H1 (cell line): ENCODE measurements at regions not wholly inside any gene's neighbourhood (a gene's known extent, or its start where the extent isn't known, plus 50 kb on each side); places are given as distances from the start of the nearest gene placed in this dataset.

Source experiments
- CTCF ChIA-PET: fragments of 300-600 bp; sonication (Branson Sonifier 250); formaldehyde crosslinking; loops from one replicate; lab custom pipeline; 2021; ENCODE audit not compliant: partially characterized antibody; lab: Charles Lee
- POLR2A ChIA-PET: fragments of 300-600 bp; sonication (Branson Sonifier 250); formaldehyde crosslinking; loops from one replicate; lab custom pipeline; 2021; ENCODE audit warnings: inconsistent platforms; ENCODE audit not compliant: partially characterized antibody; lab: Charles Lee
- DNase-seq, 2 experiments: peaks; one replicate each; pipeline versions ENCODE4 v3.0.0 to v3.0.0-alpha.2; 2010 to 2022; ENCODE audit warnings: low spot score in 2 of 2, low read depth in 1 of 2, mixed read lengths in 1 of 2
- FAIRE-seq: peaks from 2 replicates; lab custom pipeline; 2011; peaks lifted over from hg19 to GRCh38; lab: Jason Lieb, UNC
- H2AFZ ChIP-seq: 2 replicates; pipeline ENCODE4 v1.8.1; 2012; ENCODE audit warnings: low read length, inconsistent platforms
- H2AK5ac ChIP-seq: 2 replicates; pipeline ENCODE4 v1.6.1; 2013; ENCODE audit warnings: low read depth, low read length
- H2BK120ac ChIP-seq: replicated peaks from 2 replicates; pipeline ENCODE3; 2013; ENCODE audit warnings: low read depth, low read length, inconsistent platforms
- H2BK12ac ChIP-seq: 2 replicates; pipeline ENCODE4 v1.6.1; 2013; ENCODE audit warnings: low read depth, low read length
- H2BK15ac ChIP-seq: 2 replicates; pipeline ENCODE4 v1.6.1; 2013; ENCODE audit warnings: low read length
- H2BK20ac ChIP-seq: 2 replicates; pipeline ENCODE4 v1.6.1; 2013; ENCODE audit warnings: low read length
- H2BK5ac ChIP-seq: 2 replicates; pipeline ENCODE4 v1.6.1; 2013; ENCODE audit warnings: low read depth, low read length
- H3K14ac ChIP-seq: 2 replicates; pipeline ENCODE4 v1.6.1; 2013; ENCODE audit warnings: inconsistent platforms; ENCODE audit not compliant: insufficient read length
- H3K18ac ChIP-seq: 2 replicates; pipeline ENCODE4 v1.6.1; 2013; ENCODE audit warnings: low read length; ENCODE audit errors: extremely low read depth
- H3K23ac ChIP-seq: 2 replicates; pipeline ENCODE4 v1.6.1; 2013; ENCODE audit warnings: inconsistent platforms; ENCODE audit not compliant: insufficient read length
- H3K23me2 ChIP-seq: 2 replicates; pipeline ENCODE4 v1.6.1; 2013; ENCODE audit warnings: low read depth, low read length
- H3K27ac ChIP-seq: 2 replicates; pipeline ENCODE4 v1.6.1; 2011; ENCODE audit warnings: low read depth, low read length, inconsistent platforms
- H3K27me3 ChIP-seq, 4 experiments: replicated peaks in 1 of 4; 1 replicate in 1 of 4; 2 replicates in 3 of 4; pipeline versions ENCODE4 v1.6.1 to v1.8.1; 2011 to 2013; ENCODE audit warnings: low read length in 3 of 4, mild to moderate bottlenecking in 3 of 4, inconsistent platforms in 2 of 4, mixed read lengths in 2 of 4, moderate library complexity in 1 of 4; ENCODE audit not compliant: control insufficient read depth in 3 of 4, insufficient read depth in 3 of 4; ENCODE audit errors: extremely low read depth in 1 of 4
- H3K36me3 ChIP-seq, 4 experiments: 2 replicates each; pipeline versions ENCODE4 v1.6.1 to v1.8.1; 2011 to 2013; ENCODE audit warnings: mild to moderate bottlenecking in 4 of 4, low read length in 3 of 4, moderate library complexity in 2 of 4, control low read depth in 1 of 4, inconsistent platforms in 1 of 4; ENCODE audit not compliant: insufficient read depth in 4 of 4, control insufficient read depth in 2 of 4
- H3K4ac ChIP-seq: replicated peaks from 2 replicates; pipeline ENCODE3; 2013; ENCODE audit warnings: low read length, low read depth, mixed read lengths, inconsistent platforms; ENCODE audit not compliant: insufficient read length
- H3K4me1 ChIP-seq, 4 experiments: replicated peaks in 1 of 4; 1 replicate in 1 of 4; 2 replicates in 3 of 4; pipeline versions ENCODE4 v1.6.1 to v1.8.1; 2011 to 2013; ENCODE audit warnings: low read length in 3 of 4, inconsistent platforms in 2 of 4, mixed read lengths in 1 of 4; ENCODE audit not compliant: insufficient read depth in 4 of 4, control insufficient read depth in 3 of 4
- H3K4me2 ChIP-seq, 2 experiments: 2 replicates each; pipeline versions ENCODE4 v1.6.1 to v1.8.1; 2011 to 2013; ENCODE audit warnings: low read depth in 2 of 2, low read length in 2 of 2, control low read depth in 1 of 2, inconsistent platforms in 1 of 2, mild to moderate bottlenecking in 1 of 2; ENCODE audit not compliant: insufficient read depth in 1 of 2
- H3K4me3 ChIP-seq, 4 experiments: fragments of 200-600, 300-600 bp in 1 of 4; sonication (generic), shearing (Covaris generic), sonication (Bioruptor Twin) in 1 of 4; 2 replicates each; pipeline versions ENCODE4 v1.5.1 to v1.8.1; 2011 to 2016; ENCODE audit warnings: low read length in 4 of 4, low read depth in 3 of 4, control low read depth in 2 of 4, inconsistent platforms in 2 of 4, mild to moderate bottlenecking in 2 of 4, mixed read lengths in 1 of 4, moderate library complexity in 1 of 4; ENCODE audit not compliant: insufficient read depth in 2 of 4; ENCODE audit errors: extremely low read depth in 1 of 4
- H3K56ac ChIP-seq: replicated peaks from 2 replicates; pipeline ENCODE3; 2013; ENCODE audit warnings: low read depth, mild to moderate bottlenecking, mixed read lengths, low read length, inconsistent platforms; ENCODE audit not compliant: insufficient read length
- H3K79me1 ChIP-seq: 2 replicates; pipeline ENCODE4 v1.6.1; 2013; ENCODE audit warnings: low read depth, low read length, control low read depth
- H3K79me2 ChIP-seq, 2 experiments: 2 replicates each; pipeline versions ENCODE4 v1.6.1 to v1.8.1; 2012 to 2013; ENCODE audit warnings: low read length in 2 of 2, mild to moderate bottlenecking in 2 of 2, inconsistent platforms in 1 of 2; ENCODE audit not compliant: insufficient read depth in 2 of 2, control insufficient read depth in 1 of 2
- H3K9ac ChIP-seq, 4 experiments: replicated peaks in 1 of 4; 1 replicate in 1 of 4; 2 replicates in 3 of 4; pipeline versions ENCODE4 v1.6.1 to v1.8.1; 2011 to 2013; ENCODE audit warnings: low read depth in 3 of 4, low read length in 3 of 4, control low read depth in 2 of 4, mild to moderate bottlenecking in 2 of 4, moderate library complexity in 2 of 4, inconsistent platforms in 1 of 4; ENCODE audit errors: extremely low read depth in 1 of 4
- H3K9me3 ChIP-seq, 2 experiments: 2 replicates each; pipeline versions ENCODE4 v1.6.1 to v1.8.1; 2012 to 2013; ENCODE audit warnings: mild to moderate bottlenecking in 2 of 2, moderate library complexity in 2 of 2, control low read depth in 1 of 2, inconsistent platforms in 1 of 2, low read depth in 1 of 2, low read length in 1 of 2, mixed read lengths in 1 of 2; ENCODE audit not compliant: insufficient read depth in 2 of 2
- H4K20me1 ChIP-seq, 2 experiments: replicated peaks in 1 of 2; 2 replicates each; pipeline versions ENCODE3 to v1.8.1; 2011 to 2013; ENCODE audit warnings: inconsistent platforms in 2 of 2, low read length in 2 of 2, mild to moderate bottlenecking in 1 of 2; ENCODE audit not compliant: insufficient read depth in 2 of 2, control insufficient read depth in 1 of 2
- H4K5ac ChIP-seq: 2 replicates; pipeline ENCODE4 v1.6.1; 2013; ENCODE audit warnings: low read length, low read depth, mixed read lengths, inconsistent platforms; ENCODE audit not compliant: insufficient read length
- H4K8ac ChIP-seq: 2 replicates; pipeline ENCODE4 v1.8.0; 2013; ENCODE audit warnings: mild to moderate bottlenecking, moderate library complexity, low read length, inconsistent platforms; ENCODE audit not compliant: insufficient read depth; ENCODE audit errors: extremely low read depth
- H4K91ac ChIP-seq: replicated peaks from 2 replicates; pipeline ENCODE3; 2013; ENCODE audit warnings: low read length, mixed read lengths, inconsistent platforms; ENCODE audit not compliant: insufficient read length
- BCL11A ChIP-seq, 2 experiments: IDR thresholded peaks; one replicate each; pipeline ENCODE4 v1.6.1; 2011; ENCODE audit warnings: low read depth in 2 of 2, low read length in 2 of 2, mild to moderate bottlenecking in 2 of 2
- MAFK ChIP-seq: IDR thresholded peaks from 2 replicates; pipeline ENCODE4 v1.6.1; 2012; ENCODE audit warnings: low read depth, mild to moderate bottlenecking, improper control_type of control experiment, low read length
- NRF1 ChIP-seq: IDR thresholded peaks from 2 replicates; pipeline ENCODE4 v1.6.1; 2011; ENCODE audit warnings: mild to moderate bottlenecking, low read depth, low read length, improper control_type of control experiment
- RXRA ChIP-seq: IDR thresholded peaks from 2 replicates; pipeline ENCODE4 v1.6.1; 2011; ENCODE audit warnings: low read depth, mild to moderate bottlenecking, low read length, moderate library complexity; ENCODE audit not compliant: insufficient read depth
- SIN3A ChIP-seq, 2 experiments: IDR thresholded peaks in 1 of 2; conservative IDR thresholded peaks in 1 of 2; 2 replicates each; pipeline ENCODE4 v1.6.1; 2011 to 2012; ENCODE audit warnings: low read length in 2 of 2, improper control_type of control experiment in 1 of 2, low read depth in 1 of 2, mild to moderate bottlenecking in 1 of 2
- SUZ12 ChIP-seq: fragments of 200-600 bp; sonication (generic); IDR thresholded peaks from 2 replicates; pipeline ENCODE4 v1.6.1; 2012; ENCODE audit warnings: mild to moderate bottlenecking, inconsistent platforms, low read length, moderate library complexity, mixed read lengths
- WGBS, 2 experiments: shearing (Covaris generic) in 1 of 2; methylation state at CpG; one replicate each; pipeline versions ENCODE4 v1.1.6 to v1.1.7; 2013 to 2015; ENCODE audit warnings: low lambda C conversion rate in 2 of 2, mixed read lengths in 2 of 2, inconsistent platforms in 1 of 2, low coverage in 1 of 2, missing lambda C conversion rate in 1 of 2; ENCODE audit not compliant: insufficient replicate concordance in 2 of 2, insufficient coverage in 1 of 2, insufficient read length in 1 of 2; ENCODE audit errors: extremely low coverage in 1 of 2, missing lambda C conversion rate in 1 of 2; 5-methylcytosine and 5-hydroxymethylcytosine counted together
- TF ChIP-seq, protein P1 (sequence below), 3 experiments: IDR thresholded peaks; 1 replicate in 2 of 3; 2 replicates in 1 of 3; pipeline versions ENCODE4 v1.5.1 to v1.6.1; 2011; ENCODE audit warnings: low read length in 3 of 3, mild to moderate bottlenecking in 3 of 3, inconsistent platforms in 2 of 3, low read depth in 1 of 3, moderate library complexity in 1 of 3; ENCODE audit not compliant: insufficient read depth in 1 of 3; ENCODE audit errors: control extremely low read depth in 1 of 3

DNA sequence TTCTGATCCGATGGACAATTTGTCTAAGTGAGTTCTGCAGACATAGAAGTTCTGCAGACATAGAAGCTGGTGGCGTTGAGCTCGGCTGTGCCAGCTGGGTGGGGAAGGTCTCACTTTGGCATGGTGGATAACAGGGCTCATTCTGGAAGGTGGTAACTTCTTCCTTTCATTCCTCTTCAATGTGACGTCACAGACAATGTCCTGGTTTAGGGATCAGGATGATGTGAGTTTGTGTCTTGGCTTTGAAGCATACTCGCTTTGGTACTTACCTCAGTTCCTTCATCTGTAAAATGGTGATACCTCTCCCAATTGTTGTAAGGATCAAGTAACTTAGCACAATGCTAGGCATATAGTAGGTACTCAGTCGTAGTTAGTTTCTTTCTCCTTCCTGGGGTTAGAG, 408.8 kb upstream of the ASIC2 start:
- no peak overlapping the region for H4K5ac ChIP-seq
- CTCF ChIA-PET, result interaction anchor here (1.2 kb wide), 1 partner anchor 10 kb away, joined by 3 read pairs; no protein-coding TSS in a partner anchor
- H2BK20ac ChIP-seq, result no peak overlapping the region
- no peak overlapping the region for H2BK5ac ChIP-seq
- no peak overlapping the region for H3K18ac ChIP-seq
- H2AFZ ChIP-seq, result no peak overlapping the region
- H2AK5ac ChIP-seq, result no peak overlapping the region
- no peak overlapping the region for H3K4ac ChIP-seq
- H3K56ac ChIP-seq, result no peak overlapping the region
- H3K23me2 ChIP-seq, result no peaks in the 10 kb centered on the region
- H2BK12ac ChIP-seq, result no peak overlapping the region
- H3K79me2 ChIP-seq, result no peaks in the 10 kb centered on the region
- H3K4me1 ChIP-seq, result no peaks in the 10 kb centered on the region
- no peak overlapping the region for H3K9ac ChIP-seq
- no peak overlapping the region for H2BK120ac ChIP-seq
- no peak for DNase-seq
- POLR2A ChIA-PET, result no interaction called here
- H3K4me2 ChIP-seq, result no peak overlapping the region
- H3K14ac ChIP-seq, result no peak overlapping the region
- H3K9me3 ChIP-seq, result no peaks in the 10 kb centered on the region
- H3K27ac ChIP-seq, result no peak overlapping the region
- H3K4me3 ChIP-seq, result no peak overlapping the region
- FAIRE-seq, result no peak
- H4K8ac ChIP-seq, result no peak overlapping the region
- H3K79me1 ChIP-seq, result no peaks in the 10 kb centered on the region
- no peak overlapping the region for H4K91ac ChIP-seq
- 96% methylated on average over 6 of the region's 6 CpGs; no CpG with 5 or more reads in 1 of the 2 experiments for whole genome bisulfite sequencing, 2 experiments
- H3K27me3 ChIP-seq, result no peaks in the 10 kb centered on the region
- no peak overlapping the region for H2BK15ac ChIP-seq
- H3K36me3 ChIP-seq, result no peaks in the 10 kb centered on the region
- H3K23ac ChIP-seq, result no peak overlapping the region
- H4K20me1 ChIP-seq, result no peaks in the 10 kb centered on the region
- TF ChIP-seq MAFK (no peak), RXRA (no peak), SUZ12 (no peak), NRF1 (no peak), SIN3A (conservative IDR thresholded peaks at IDR 0.05 in 1 of 2, IDR thresholded peaks at IDR 0.05 in 1 of 2; ENCODE audit: low read depth in 1 of 2, low read length in 2 of 2) (no peak), BCL11A (IDR thresholded peaks at IDR 0.05; ENCODE audit: low read depth in 2 of 2, low read length in 2 of 2) (no peak)
- TF ChIP-seq, protein P1, sequence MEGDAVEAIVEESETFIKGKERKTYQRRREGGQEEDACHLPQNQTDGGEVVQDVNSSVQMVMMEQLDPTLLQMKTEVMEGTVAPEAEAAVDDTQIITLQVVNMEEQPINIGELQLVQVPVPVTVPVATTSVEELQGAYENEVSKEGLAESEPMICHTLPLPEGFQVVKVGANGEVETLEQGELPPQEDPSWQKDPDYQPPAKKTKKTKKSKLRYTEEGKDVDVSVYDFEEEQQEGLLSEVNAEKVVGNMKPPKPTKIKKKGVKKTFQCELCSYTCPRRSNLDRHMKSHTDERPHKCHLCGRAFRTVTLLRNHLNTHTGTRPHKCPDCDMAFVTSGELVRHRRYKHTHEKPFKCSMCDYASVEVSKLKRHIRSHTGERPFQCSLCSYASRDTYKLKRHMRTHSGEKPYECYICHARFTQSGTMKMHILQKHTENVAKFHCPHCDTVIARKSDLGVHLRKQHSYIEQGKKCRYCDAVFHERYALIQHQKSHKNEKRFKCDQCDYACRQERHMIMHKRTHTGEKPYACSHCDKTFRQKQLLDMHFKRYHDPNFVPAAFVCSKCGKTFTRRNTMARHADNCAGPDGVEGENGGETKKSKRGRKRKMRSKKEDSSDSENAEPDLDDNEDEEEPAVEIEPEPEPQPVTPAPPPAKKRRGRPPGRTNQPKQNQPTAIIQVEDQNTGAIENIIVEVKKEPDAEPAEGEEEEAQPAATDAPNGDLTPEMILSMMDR (IDR thresholded peaks at IDR 0.05; ENCODE audit: control extremely low read depth in 1 of 3, insufficient read depth in 1 of 3, low read depth in 1 of 3, low read length in 3 of 3), result no peak
